Loucy (cell line): ENCODE measurements at regions not wholly inside any gene's neighbourhood (a gene's known extent, or its start where the extent isn't known, plus 50 kb on each side); places are given as distances from the start of the nearest gene placed in this dataset.

Experiments
- CTCF ChIP-seq: fragments of 200-600 bp; sonication (generic); conservative IDR thresholded peaks from 2 replicates; pipeline ENCODE4 v1.5.1; 2014; ENCODE audit warnings: mild to moderate bottlenecking, antibody characterized with exemption, low read length
- EZH2phosphoT487 ChIP-seq: fragments of 200-600 bp; IDR thresholded peaks from 2 replicates; pipeline ENCODE4 v1.6.1; 2018; ENCODE audit warnings: antibody characterized with exemption, mild to moderate bottlenecking, moderate library complexity, borderline replicate concordance

DNA sequence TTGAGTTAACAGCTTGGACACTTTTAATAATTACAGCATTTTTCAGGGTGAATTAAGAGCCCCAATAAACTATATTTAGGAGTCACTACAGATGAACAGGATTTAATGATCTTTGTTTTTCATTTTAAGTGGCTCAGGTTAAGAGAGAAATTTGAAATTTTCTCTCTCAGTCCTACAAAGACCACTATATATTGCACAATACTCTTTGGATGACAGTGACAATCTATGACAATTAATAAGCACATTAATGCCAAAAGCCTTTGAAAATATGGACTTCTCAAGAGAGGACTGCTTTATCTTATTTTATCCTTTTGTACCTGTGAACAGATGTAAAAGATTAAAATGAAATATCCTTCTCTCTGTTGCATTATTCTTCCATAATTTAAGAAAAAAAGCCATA lies 151.1 kb upstream of the IRX5 start:
- TF ChIP-seq CTCF (no peak), EZH2phosphoT487 (no peak)
